Subcutaneous abdominal adipose tissue (tissue), 5 donors: ENCODE measurements at regions not wholly inside any gene's neighbourhood (a gene's known extent, or its start where the extent isn't known, plus 50 kb on each side); places are given as distances from the start of the nearest gene placed in this dataset.
"Not testable (repeated sequence)": the region's sequence is repeated elsewhere in the genome, so short reads cannot be mapped to it uniquely, and the experiment has no call there.

Experiments
- H3K27ac ChIP-seq: one replicate; pipeline ENCODE4 v1.7.0; 2013; ENCODE audit warnings: low read depth, mild to moderate bottlenecking, inconsistent platforms, low read length, moderate library complexity
- H3K27me3 ChIP-seq, 5 donors: one replicate each; pipeline ENCODE4 v1.7.0; 2013; ENCODE audit warnings: low read length in 5 of 5, inconsistent platforms in 1 of 5; ENCODE audit not compliant: control insufficient read depth in 5 of 5, insufficient read depth in 4 of 5
- H3K36me3 ChIP-seq, 5 donors: one replicate each; pipeline ENCODE4 v1.7.0; 2013; ENCODE audit warnings: low read length in 5 of 5; ENCODE audit not compliant: control insufficient read depth in 5 of 5, insufficient read depth in 5 of 5
- H3K4me1 ChIP-seq, 5 donors: one replicate each; pipeline ENCODE4 v1.7.0; 2013; ENCODE audit warnings: low read length in 5 of 5, mild to moderate bottlenecking in 3 of 5, moderate library complexity in 1 of 5; ENCODE audit not compliant: control insufficient read depth in 5 of 5, insufficient read depth in 5 of 5
- H3K4me3 ChIP-seq, 5 donors: one replicate each; pipeline ENCODE4 v1.7.0; 2013; ENCODE audit warnings: low read length in 5 of 5, low read depth in 1 of 5
- H3K9ac ChIP-seq, 5 donors: one replicate each; pipeline ENCODE4 v1.7.0; 2013; ENCODE audit warnings: low read length in 5 of 5, mild to moderate bottlenecking in 4 of 5, moderate library complexity in 3 of 5
- H3K9me3 ChIP-seq, 5 donors: one replicate each; pipeline ENCODE4 v1.7.0; 2013; ENCODE audit warnings: low read length in 5 of 5; ENCODE audit not compliant: control insufficient read depth in 5 of 5
- donor health status: healthy.
- donor health status: healthy.
- donor health status: healthy.
- donor health status: healthy.
- donor health status: healthy.

DNA sequence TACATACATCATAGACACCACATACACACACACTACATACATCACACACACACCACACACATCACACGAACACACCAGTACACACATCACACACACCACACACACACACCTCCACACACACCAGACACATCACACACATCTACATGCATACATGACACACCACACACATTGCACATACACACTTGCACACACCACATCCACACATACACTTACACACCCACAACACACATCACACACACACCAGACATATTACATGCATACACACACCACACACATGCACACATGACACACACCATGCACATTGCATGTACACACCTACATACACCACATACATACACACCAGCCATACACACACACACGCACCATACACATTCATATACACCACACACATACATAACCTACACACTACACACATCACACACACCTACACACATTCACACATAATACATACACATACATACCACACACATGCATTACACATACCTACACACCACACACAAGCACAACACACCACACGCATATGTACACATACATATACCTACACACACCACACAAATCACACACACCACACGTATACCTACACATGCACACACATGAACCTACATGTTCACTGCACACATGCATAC, 156.5 kb downstream of the NDUFA10 start:
- no peaks in the 10 kb centered on the region for H3K9me3 ChIP-seq

DNA sequence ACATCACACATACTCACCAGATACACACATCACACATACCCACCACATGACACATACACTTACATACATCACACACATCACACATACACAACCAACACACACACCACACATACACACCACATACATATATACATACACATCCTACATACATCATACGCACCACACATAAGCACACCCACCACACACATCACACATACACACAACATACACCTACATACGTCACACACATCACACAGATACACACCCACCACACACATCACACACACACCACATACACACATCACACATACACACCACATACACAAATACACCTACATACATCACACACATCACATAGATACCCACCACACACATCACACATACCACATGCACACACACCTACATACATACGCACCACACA, 158.4 kb downstream of the NDUFA10 start:
- H3K36me3 ChIP-seq, result no peaks in the 10 kb centered on the region
- H3K27me3 ChIP-seq, result peaks cover 0 to 3% (median 0%) of the 10 kb centered on the region in 5 donors
- no peaks in the 10 kb centered on the region for H3K4me1 ChIP-seq
- no peak overlapping the region for H3K4me3 ChIP-seq
- H3K27ac ChIP-seq, result no peak overlapping the region
- H3K9ac ChIP-seq, result no peak overlapping the region
- no peaks in the 10 kb centered on the region for H3K9me3 ChIP-seq

More for the DNA sequence above, 156.5 kb downstream of the NDUFA10 start:
- Histone ChIP-seq H3K4me3 (no peak overlapping the region), H3K27ac (no peak overlapping the region), H3K27me3 (peaks cover 0 to 3% (median 0%) of the 10 kb centered on the region in 5 donors), H3K36me3 (no peaks in the 10 kb centered on the region), H3K4me1 (peaks cover 0 to 1% (median 0%) of the 10 kb centered on the region in 5 donors), H3K9ac (no peak overlapping the region)

- no peak overlapping the region for H3K9ac ChIP-seq
- no peak overlapping the region for H3K4me3 ChIP-seq
- no peaks in the 10 kb centered on the region for H3K9me3 ChIP-seq
- peaks cover 0 to 3% (median 0%) of the 10 kb centered on the region in 5 donors for H3K27me3 ChIP-seq
- no peaks in the 10 kb centered on the region for H3K4me1 ChIP-seq
- H3K27ac ChIP-seq, result no peak overlapping the region
- H3K36me3 ChIP-seq, result no peaks in the 10 kb centered on the region
These were observed 158.8 kb downstream of the NDUFA10 start for GRCh38 chr2:239866350-239866749.

GRCh38 chr2:239865856-239866255, 159.3 kb downstream of the NDUFA10 start:
- not testable (repeated sequence) for H3K27ac ChIP-seq, H3K27me3 ChIP-seq, H3K4me1 ChIP-seq, H3K4me3 ChIP-seq, H3K9ac ChIP-seq, H3K9me3 ChIP-seq, H3K36me3 ChIP-seq

- Histone ChIP-seq H3K36me3 (no peaks in the 10 kb centered on the region), H3K27ac (no peak overlapping the region), H3K9ac (no peak overlapping the region), H3K27me3 (peaks cover 0 to 3% (median 0%) of the 10 kb centered on the region in 5 donors), H3K4me1 (no peaks in the 10 kb centered on the region), H3K4me3 (no peak overlapping the region), H3K9me3 (no peaks in the 10 kb centered on the region)
These were observed 160.0 kb downstream of the NDUFA10 start for GRCh38 chr2:239865059-239865639.

DNA sequence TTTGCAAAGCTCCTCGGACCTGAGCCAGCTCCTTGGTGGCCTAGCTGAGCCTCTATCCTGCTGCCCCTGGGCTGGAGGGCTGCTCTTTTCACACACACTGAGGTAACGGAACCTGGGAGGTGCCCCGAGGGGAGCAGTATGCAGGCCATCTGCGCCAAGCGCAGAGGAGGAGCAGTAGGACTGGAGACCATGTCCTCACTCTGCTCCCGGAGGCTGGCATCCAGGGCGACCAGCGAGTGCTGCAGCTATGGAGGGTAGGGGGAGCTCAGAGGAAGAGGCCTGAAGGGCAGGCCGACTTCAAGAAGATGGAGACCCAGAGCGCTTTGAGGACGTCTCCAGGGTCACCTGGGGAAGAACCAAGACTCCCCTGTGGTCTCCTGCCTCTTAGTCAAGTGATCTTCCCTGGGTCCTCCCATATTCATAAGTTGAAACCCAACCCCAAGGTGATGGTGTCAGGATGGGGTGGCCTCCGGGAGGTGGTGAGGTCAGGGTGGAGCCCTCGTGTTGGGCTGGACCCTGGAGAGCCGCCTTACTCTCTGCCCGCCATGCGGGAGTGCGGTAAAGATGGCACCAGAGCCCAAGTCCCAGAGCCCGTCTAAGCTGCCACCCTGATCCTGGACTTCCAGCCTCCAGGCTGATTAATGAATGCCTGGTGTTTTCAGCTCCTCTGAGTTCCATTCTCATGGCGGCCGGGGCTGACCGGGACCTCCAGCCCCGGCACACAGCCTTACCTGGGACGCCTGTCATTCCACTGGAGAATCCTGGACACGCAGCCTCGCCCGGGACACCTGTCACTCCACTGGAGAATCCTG, 160.7 kb downstream of the NDUFA10 start:
- Histone ChIP-seq H3K36me3 (no peaks in the 10 kb centered on the region), H3K27me3 (peaks cover 0 to 3% (median 0%) of the 10 kb centered on the region in 5 donors), H3K9me3 (no peaks in the 10 kb centered on the region), H3K9ac (no peak overlapping the region), H3K4me1 (no peaks in the 10 kb centered on the region), H3K27ac (no peak overlapping the region), H3K4me3 (no peak overlapping the region)

GRCh38 chr2:239862613-239863012, 162.5 kb downstream of the NDUFA10 start:
- Histone ChIP-seq H3K4me1 (no peaks in the 10 kb centered on the region), H3K4me3 (no peak overlapping the region)

DNA sequence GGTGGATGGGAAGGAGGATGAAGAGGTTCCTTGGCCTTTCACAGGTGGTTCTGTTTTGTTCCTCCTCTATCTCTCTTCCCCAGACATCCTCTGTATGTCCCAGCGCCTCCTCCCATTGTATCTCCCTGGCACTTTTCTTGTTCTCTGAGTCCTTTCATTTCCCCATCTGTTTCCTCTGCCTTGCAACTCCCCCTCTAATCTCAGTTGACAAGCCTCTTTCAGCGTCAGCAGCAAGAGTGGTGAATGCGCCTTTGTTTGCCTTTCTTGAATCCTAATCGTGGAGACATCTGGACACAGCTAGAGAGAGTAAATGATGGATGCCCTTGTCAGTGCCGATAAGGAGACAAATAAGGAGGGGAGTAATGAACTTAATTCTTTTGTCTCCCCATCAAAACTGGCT, 167.0 kb downstream of the NDUFA10 start:
- no peak overlapping the region for H3K9ac ChIP-seq
- H3K4me3 ChIP-seq, result no peak overlapping the region
- no peaks in the 10 kb centered on the region for H3K9me3 ChIP-seq
- peaks cover 0 to 13% (median 9%) of the 10 kb centered on the region in 5 donors for H3K4me1 ChIP-seq
- no peaks in the 10 kb centered on the region for H3K36me3 ChIP-seq
- H3K27me3 ChIP-seq, result peaks cover 0 to 21% (median 3%) of the 10 kb centered on the region in 5 donors
- H3K27ac ChIP-seq, result no peak overlapping the region

More at GRCh38 chr2:239862613-239863012, 162.5 kb downstream of the NDUFA10 start:
- Histone ChIP-seq H3K9ac (no peak overlapping the region), H3K27ac (no peak overlapping the region), H3K36me3 (no peaks in the 10 kb centered on the region), H3K9me3 (no peaks in the 10 kb centered on the region), H3K27me3 (peaks cover 0 to 6% (median 0%) of the 10 kb centered on the region in 5 donors)

DNA sequence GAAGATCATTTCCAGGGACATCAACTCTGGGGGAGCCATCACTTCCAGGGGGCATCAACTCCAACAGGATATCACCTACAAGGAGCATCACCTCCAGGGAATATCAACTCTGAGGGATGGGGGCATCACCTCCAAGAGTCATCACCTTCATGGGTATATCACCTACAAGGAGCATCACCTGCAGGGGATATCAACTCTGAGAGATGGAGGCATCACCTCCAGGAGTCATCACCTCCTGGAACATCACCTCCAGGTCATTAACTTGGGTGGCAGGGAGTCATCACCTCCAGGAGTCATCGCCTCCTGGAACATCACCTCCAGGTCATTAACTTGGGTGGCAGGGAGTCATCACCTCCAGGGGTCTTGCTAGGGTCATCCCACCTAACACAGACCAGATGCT, 167.6 kb downstream of the NDUFA10 start:
- H3K4me1 ChIP-seq, result peaks cover 0 to 13% (median 9%) of the 10 kb centered on the region in 5 donors
- no peak overlapping the region for H3K4me3 ChIP-seq
- H3K36me3 ChIP-seq, result no peaks in the 10 kb centered on the region
- no peaks in the 10 kb centered on the region for H3K9me3 ChIP-seq
- H3K27ac ChIP-seq, result no peak overlapping the region
- peaks cover 0 to 21% (median 3%) of the 10 kb centered on the region in 5 donors for H3K27me3 ChIP-seq
- H3K9ac ChIP-seq, result no peak overlapping the region
